Suprapubic skin (tissue), 3 donors: ENCODE measurements at regions not wholly inside any gene's neighbourhood (a gene's known extent, or its start where the extent isn't known, plus 50 kb on each side); places are given as distances from the start of the nearest gene placed in this dataset.

Experiments used
- CTCF ChIP-seq, 2 donors: fragments of 200-600 bp in 1 of 2; fragments of 450-650 bp in 1 of 2; sonication (generic) in 1 of 2; IDR thresholded peaks; one replicate each; pipeline ENCODE4 v1.5.1; 2016 to 2019; ENCODE audit warnings: antibody characterized with exemption in 2 of 2, mild to moderate bottlenecking in 1 of 2, moderate library complexity in 1 of 2
- EP300 ChIP-seq: sonication (generic); formaldehyde crosslinking; IDR thresholded peaks from one replicate; pipeline ENCODE4 v1.6.1; 2017; ENCODE audit warnings: antibody characterized with exemption
- POLR2A ChIP-seq, 2 donors: fragments of 450-650 bp; IDR thresholded peaks; one replicate each; pipeline ENCODE4 v1.6.1; 2017; ENCODE audit warnings: antibody characterized with exemption in 2 of 2, mild to moderate bottlenecking in 2 of 2, moderate library complexity in 2 of 2

DNA sequence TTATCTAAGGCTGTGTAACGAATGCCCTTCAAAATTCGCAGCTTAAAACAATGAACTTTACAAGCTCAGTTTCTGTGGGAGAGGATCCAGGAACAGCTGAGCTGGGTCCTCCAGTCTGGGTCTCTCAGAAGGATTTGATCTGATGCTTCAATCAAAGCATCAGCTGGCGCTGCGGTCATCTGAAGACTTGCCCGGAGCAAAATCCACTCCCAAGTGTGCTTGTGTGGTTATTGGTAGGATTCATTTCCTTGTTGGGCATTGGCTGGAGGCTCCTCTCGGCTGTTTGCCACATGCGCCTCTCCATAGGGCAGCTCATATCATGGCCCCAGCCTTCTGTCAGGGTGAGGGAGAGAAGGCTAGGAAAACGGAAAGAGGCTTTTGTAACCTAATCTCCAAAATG lies 269.3 kb upstream of the CHD6 start:
- TF ChIP-seq CTCF (IDR thresholded peaks at IDR 0.05) (no peak), EP300 (no peak), POLR2A (IDR thresholded peaks at IDR 0.05) (no peak)
